ENCODE measurements at regions not wholly inside any gene's neighbourhood (a gene's known extent, or its start where the extent isn't known, plus 50 kb on each side); places are given as distances from the start of the nearest gene placed in this dataset.
"Not testable (repeated sequence)": the region's sequence is repeated elsewhere in the genome, so short reads cannot be mapped to it uniquely, and the experiment has no call there.

DNA sequence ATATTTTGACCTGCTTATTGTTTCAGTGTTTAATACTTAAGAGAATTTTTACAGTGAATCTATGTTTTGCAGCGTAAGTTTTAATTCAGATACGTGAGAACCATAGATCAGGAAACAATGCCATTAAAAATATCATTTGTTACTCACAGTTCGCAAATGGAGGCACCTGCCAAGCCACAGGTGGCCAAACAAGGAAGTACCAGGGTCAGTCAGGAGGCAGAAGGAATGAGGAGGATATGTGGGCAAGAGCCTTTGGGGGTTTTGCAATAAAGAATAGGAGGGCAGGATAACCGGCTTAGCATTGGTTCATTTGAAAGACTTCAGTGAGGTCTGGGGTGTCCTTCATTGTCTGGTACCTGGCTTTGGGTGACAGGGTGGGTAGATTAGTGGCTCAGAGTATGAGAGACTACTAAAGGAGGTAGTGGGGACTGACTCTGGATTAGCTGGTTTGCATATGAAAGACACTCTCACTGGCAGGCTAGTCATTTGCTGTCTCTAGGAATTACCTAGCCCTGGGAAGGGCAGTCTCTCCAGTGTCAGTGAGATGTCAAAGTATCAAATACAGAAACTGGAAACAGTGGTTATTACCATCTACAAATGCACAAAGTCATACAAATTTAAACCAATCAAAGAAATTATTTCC lies 132.2 kb upstream of the CAV2 start:
- H3K27me3 ChIP-seq (ENCODE audit: control insufficient read depth, insufficient read depth, low read length) = no peaks in the 10 kb centered on the region
- H3K9me3 ChIP-seq (ENCODE audit: control insufficient read depth, low read length) = no peaks in the 10 kb centered on the region
- H3K36me3 ChIP-seq (ENCODE audit: control insufficient read depth, insufficient read depth, low read length) = no peaks in the 10 kb centered on the region
- H3K79me2 ChIP-seq = no peaks in the 10 kb centered on the region
- TF ChIP-seq, protein P1, sequence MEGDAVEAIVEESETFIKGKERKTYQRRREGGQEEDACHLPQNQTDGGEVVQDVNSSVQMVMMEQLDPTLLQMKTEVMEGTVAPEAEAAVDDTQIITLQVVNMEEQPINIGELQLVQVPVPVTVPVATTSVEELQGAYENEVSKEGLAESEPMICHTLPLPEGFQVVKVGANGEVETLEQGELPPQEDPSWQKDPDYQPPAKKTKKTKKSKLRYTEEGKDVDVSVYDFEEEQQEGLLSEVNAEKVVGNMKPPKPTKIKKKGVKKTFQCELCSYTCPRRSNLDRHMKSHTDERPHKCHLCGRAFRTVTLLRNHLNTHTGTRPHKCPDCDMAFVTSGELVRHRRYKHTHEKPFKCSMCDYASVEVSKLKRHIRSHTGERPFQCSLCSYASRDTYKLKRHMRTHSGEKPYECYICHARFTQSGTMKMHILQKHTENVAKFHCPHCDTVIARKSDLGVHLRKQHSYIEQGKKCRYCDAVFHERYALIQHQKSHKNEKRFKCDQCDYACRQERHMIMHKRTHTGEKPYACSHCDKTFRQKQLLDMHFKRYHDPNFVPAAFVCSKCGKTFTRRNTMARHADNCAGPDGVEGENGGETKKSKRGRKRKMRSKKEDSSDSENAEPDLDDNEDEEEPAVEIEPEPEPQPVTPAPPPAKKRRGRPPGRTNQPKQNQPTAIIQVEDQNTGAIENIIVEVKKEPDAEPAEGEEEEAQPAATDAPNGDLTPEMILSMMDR (IDR thresholded peaks at IDR 0.05) = no peak
- H3K4me1 ChIP-seq = no peaks in the 10 kb centered on the region
- no peak overlapping the region for H3K9ac ChIP-seq
- no peak overlapping the region for H3K27ac ChIP-seq
- no peak overlapping the region for H3K4me3 ChIP-seq (ENCODE audit: low read depth, low read length)
- no peak overlapping the region for H3K4me2 ChIP-seq (ENCODE audit: low read length)
- H2AFZ ChIP-seq = no peak overlapping the region

DNA sequence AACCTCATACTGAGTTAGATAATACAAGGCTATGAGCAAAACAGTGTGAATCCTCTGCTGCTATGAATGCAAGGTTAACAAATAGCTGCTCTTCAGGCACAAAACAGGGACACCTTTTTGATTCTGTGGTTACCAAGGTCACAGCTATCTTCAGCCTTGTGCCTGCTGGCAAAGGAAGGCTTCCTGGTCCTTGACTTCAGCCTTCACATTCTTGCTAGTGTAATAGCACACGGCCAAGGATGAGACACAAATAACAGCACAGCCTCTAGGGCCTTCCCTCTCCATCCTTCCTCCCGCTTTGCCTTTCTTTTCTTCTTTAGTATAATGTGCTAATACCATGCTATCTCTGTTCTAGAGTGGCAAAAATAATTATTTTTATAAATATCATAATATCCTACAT lies 130.6 kb upstream of the CAV2 start:
- no peaks in the 10 kb centered on the region for H3K9me3 ChIP-seq (ENCODE audit: control insufficient read depth, low read length)
- TF ChIP-seq, protein P1 (IDR thresholded peaks at IDR 0.05) = no peak
- no peaks in the 10 kb centered on the region for H3K4me1 ChIP-seq

DNA sequence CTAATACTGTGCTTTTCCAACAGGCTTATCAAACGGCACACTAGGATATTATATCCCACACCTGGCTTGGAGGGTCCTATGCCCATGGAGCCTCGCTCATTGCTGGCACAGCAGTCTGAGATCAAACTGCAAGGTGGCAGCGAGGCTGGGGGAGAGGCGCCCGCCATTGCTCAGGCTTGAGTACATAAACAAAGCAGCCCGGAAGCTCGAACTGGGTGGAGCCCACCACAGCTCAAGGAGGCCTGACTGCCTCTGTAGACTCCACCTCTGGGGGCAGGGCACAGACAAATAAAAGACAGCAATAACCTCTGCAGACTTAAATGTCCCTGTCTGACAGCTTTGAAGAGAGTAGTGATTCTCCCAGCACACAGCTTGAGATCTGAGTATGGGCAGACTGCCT lies 128.0 kb upstream of the CAV2 start:
- not testable (repeated sequence) for H3K9me3 ChIP-seq (ENCODE audit: control insufficient read depth, low read length); H3K27ac ChIP-seq; H2AFZ ChIP-seq; H3K27me3 ChIP-seq (ENCODE audit: control insufficient read depth, insufficient read depth, low read length); H3K4me2 ChIP-seq (ENCODE audit: low read length); H3K9ac ChIP-seq; H3K4me1 ChIP-seq; H3K79me2 ChIP-seq; H3K36me3 ChIP-seq (ENCODE audit: control insufficient read depth, insufficient read depth, low read length); H3K4me3 ChIP-seq (ENCODE audit: low read depth, low read length)

More for the DNA sequence above, 130.6 kb upstream of the CAV2 start:
- H3K9ac ChIP-seq = no peak overlapping the region
- no peak overlapping the region for H3K4me3 ChIP-seq (ENCODE audit: low read depth, low read length)
- no peak overlapping the region for H3K4me2 ChIP-seq (ENCODE audit: low read length)
- no peaks in the 10 kb centered on the region for H3K79me2 ChIP-seq
- H3K27ac ChIP-seq = no peak overlapping the region
- no peaks in the 10 kb centered on the region for H3K36me3 ChIP-seq (ENCODE audit: control insufficient read depth, insufficient read depth, low read length)
- no peaks in the 10 kb centered on the region for H3K27me3 ChIP-seq (ENCODE audit: control insufficient read depth, insufficient read depth, low read length)
- no peak overlapping the region for H2AFZ ChIP-seq

DNA sequence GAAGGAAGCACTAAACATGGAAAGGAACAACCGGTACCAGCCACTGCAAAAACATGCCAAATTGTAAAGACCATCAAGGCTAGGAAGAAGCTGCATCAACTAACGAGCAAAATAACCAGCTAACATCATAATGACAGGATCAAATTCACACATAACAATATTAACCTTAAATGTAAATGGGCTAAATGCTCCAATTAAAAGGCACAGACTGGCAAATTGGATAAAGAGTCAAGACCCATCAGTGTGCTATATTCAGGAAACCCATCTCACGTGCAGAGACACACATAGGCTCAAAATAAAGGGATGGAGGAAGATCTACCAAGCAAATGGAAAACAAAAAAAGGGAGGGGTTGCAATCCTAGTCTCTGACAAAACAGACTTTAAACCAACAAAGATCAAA lies 126.3 kb upstream of the CAV2 start:
- not testable (repeated sequence) for H3K79me2 ChIP-seq; H2AFZ ChIP-seq; H3K4me2 ChIP-seq (ENCODE audit: low read length); H3K27ac ChIP-seq; H3K9me3 ChIP-seq (ENCODE audit: control insufficient read depth, low read length); H3K27me3 ChIP-seq (ENCODE audit: control insufficient read depth, insufficient read depth, low read length); H3K9ac ChIP-seq; H3K4me1 ChIP-seq; H3K4me3 ChIP-seq (ENCODE audit: low read depth, low read length); H3K36me3 ChIP-seq (ENCODE audit: control insufficient read depth, insufficient read depth, low read length)

DNA sequence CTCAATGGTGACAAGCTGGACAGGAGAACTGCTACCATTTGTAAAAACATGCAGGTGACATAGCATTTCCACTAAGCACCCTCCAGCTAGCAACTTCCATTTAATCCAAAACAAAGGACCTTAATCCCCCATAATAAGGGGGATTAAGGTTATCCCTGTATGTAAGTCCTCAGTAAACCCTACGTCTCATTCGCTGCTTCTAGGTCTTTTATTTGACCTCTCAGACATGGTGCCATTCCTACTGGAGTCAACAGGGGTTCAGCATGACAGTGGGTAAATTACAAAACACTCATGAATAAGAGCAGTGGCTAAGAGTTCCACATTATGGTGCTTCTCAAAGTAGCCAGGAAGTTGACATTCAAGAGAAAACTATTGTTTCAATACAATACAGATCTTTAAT lies 121.8 kb upstream of the CAV2 start:
- H3K9ac ChIP-seq = no peak overlapping the region
- TF ChIP-seq, protein P1 (IDR thresholded peaks at IDR 0.05) = no peak
- H3K36me3 ChIP-seq (ENCODE audit: control insufficient read depth, insufficient read depth, low read length) = no peaks in the 10 kb centered on the region
- H3K4me2 ChIP-seq (ENCODE audit: low read length) = no peak overlapping the region
- no peaks in the 10 kb centered on the region for H3K9me3 ChIP-seq (ENCODE audit: control insufficient read depth, low read length)
- no peaks in the 10 kb centered on the region for H3K4me1 ChIP-seq
- H3K27ac ChIP-seq = no peak overlapping the region
- H2AFZ ChIP-seq = no peak overlapping the region
- no peaks in the 10 kb centered on the region for H3K79me2 ChIP-seq
- no peak overlapping the region for H3K4me3 ChIP-seq (ENCODE audit: low read depth, low read length)
- H3K27me3 ChIP-seq (ENCODE audit: control insufficient read depth, insufficient read depth, low read length) = no peaks in the 10 kb centered on the region

DNA sequence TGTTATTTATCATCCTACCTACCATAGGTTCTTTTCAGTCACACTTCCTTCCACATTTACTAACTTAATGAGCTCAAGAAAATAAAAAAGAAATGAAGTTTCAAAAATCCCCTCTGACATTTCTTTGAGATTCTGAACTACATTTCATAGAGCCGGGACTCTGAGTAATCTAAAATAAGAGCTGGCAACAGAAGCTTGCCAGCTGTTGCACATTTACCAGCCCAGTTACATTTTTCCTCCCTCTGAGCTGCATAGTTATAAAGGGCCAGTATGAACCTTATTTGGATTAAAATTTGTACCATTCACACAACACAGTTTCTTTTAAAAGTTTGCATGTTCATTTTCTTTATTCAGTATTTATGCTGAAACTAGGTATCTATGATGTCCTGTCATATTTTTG lies 119.5 kb upstream of the CAV2 start:
- Histone ChIP-seq H3K36me3 (ENCODE audit: control insufficient read depth, insufficient read depth, low read length) (no peaks in the 10 kb centered on the region), H3K9me3 (ENCODE audit: control insufficient read depth, low read length) (no peaks in the 10 kb centered on the region), H3K4me1 (no peaks in the 10 kb centered on the region), H3K27ac (no peak overlapping the region), H3K27me3 (ENCODE audit: control insufficient read depth, insufficient read depth, low read length) (no peaks in the 10 kb centered on the region), H3K4me2 (ENCODE audit: low read length) (no peak overlapping the region), H3K9ac (no peak overlapping the region), H3K4me3 (ENCODE audit: low read depth, low read length) (no peak overlapping the region), H3K79me2 (no peaks in the 10 kb centered on the region), H2AFZ (no peak overlapping the region)
- TF ChIP-seq, protein P1 (IDR thresholded peaks at IDR 0.05) = no peak
